ENCODE measurements at regions not wholly inside any gene's neighbourhood (a gene's known extent, or its start where the extent isn't known, plus 50 kb on each side); places are given as distances from the start of the nearest gene placed in this dataset.

DNA sequence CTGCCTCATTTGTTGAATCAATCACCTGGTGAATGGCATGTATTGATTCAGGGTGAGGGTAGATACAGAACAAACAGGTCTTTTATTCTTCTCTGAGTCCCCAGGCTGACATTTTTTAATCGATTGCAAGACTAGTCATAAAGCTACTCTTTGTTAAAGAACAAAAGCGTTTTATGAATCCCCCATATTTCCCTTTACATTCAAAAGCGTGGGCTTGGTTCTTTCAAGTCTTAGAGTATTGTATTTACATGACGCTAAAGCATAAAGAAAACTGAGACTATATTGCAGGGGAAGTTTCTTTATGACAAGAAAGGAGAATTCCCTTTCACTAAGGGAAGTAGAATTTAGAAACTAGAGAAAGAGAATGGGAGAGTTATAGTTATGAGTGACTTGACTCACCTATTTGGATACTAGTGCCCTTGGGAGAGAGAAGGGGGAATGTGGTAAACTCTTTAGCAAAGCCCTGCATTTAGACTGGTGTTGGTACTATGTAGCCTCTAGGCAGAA is 69.3 kb upstream of the PDE5A start:
- no peak for DNase-seq

DNA sequence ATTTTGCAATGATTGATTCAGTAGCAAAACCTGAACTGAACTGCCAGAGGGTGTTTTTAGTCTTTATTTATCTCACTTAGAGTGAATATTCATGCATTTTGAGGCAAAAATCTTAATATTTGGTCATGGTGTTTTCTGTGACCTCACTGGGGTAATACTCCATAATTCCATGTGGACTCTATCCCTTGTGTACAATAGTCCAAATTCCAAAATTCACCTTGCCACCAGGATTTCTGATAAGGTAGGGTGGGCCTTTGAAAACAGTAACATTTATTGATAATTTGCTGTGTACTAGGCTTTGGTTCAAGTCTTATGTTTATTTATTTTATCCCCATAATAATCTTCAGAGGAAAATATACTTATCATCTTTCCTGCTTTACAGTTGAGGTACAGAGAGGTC is 68.4 kb upstream of the PDE5A start:
- no peak for DNase-seq

DNA sequence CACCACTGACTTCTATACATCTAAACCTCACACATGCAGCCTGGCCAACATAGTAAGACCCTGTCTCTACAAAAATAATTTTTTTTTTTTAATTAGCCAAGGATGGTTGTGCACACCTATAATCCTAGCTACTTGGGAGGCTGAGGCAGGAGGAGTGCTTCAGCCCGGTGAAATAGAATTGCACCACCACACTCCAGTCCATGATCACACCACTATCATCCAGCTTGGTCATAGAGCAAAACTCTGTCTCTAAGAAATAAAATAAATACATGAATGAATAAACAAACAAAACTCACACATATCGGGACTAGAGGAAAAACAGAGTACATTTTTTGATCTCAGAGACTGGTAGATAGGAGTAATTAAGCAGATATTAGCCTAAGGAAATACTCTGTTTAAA is 66.6 kb upstream of the PDE5A start:
- DNase-seq: no peak

- DNase-seq: peak; percentile 4
Measured at GRCh38 chr4:119693126-119693525, 64.5 kb upstream of the PDE5A start.

DNA sequence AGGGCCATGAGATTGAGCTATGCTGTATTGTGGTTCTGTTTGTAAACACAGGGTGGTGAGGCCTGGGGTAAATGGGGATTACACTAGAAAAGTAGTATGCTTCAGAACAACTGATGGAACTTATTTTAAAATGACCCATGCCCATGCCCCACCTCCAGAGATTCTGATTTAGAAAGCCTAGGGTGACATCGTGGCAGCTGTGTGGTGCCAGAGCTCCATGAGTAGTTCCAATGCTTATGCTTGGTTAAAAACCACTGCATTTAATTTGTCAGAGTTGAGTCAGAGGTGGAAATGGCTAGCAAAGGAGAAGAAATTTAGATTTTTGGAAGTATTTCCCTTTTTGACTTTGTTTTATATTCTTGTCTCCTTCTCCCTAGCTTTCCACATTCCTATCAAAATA is 63.4 kb upstream of the PDE5A start:
- DNase-seq: peak; percentile 20

- no peak for DNase-seq
Measured at GRCh38 chr4:119690871-119691270, 62.3 kb upstream of the PDE5A start.

GRCh38 chr4:119688446-119688845 is 59.8 kb upstream of the PDE5A start:
- no peak for DNase-seq

DNA sequence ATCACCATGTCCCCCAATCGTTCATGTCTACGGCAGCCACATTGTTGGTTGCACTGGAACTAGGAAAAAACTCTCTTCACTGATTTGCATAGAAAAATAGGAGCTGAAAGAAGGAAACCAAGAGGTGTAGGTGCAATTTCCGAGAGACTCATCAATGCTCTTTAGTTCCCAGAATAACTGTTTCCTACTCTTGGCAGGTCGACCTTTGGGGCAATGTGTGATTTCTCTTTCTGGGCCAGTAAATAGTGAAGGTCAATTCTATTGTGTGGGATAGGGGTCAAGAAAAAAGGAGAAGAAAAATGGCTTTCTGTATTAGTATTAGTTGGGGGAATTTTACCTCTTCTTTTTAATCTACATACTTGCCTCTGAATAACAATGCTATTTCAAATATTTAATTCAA is 55.9 kb upstream of the PDE5A start:
- no peak for DNase-seq

DNA sequence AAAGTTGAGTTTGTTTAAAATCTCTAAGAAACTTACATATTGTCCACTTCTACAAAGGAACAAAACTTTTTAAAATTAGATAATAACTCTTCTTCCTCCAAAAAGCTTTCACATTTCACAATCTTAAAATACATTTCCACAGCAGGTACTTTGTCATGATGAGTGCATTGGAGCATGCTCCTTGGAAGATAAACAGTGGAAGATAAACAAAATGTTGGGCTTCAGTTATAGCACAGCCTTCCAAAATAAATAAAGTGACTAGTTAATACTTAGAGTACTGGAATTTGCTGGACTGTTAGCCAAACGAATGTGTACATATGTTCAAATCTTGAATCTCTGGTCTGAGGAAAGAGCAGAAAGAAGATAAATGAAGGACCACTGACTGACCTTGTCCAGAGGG is 54.9 kb upstream of the PDE5A start:
- DNase-seq: peak; percentile 35

GRCh38 chr4:119682099-119682498 is 53.5 kb upstream of the PDE5A start:
- DNase-seq: no peak

- DNase-seq: no peak
Measured at GRCh38 chr4:119679251-119679650, 50.6 kb upstream of the PDE5A start.

- peak; percentile 18 for DNase-seq
Measured at GRCh38 chr4:119678761-119679160, 50.2 kb upstream of the PDE5A start.
